Fibroblast of pulmonary artery (primary cell): ENCODE measurements at regions not wholly inside any gene's neighbourhood (a gene's known extent, or its start where the extent isn't known, plus 50 kb on each side); places are given as distances from the start of the nearest gene placed in this dataset.
A peak's percentile ranks its signal among the peaks of the same experiment; 100 is the strongest.

Source experiments
- DNase-seq: peaks from one replicate; pipeline ENCODE4 v3.0.0-alpha.2; 2010; ENCODE audit warnings: low read depth
- H3K4me3 ChIP-seq: replicated peaks from 2 replicates; pipeline ENCODE4 v1.5.1; 2011; ENCODE audit warnings: low read depth, mild to moderate bottlenecking, control low read depth, low read length, moderate library complexity
- CTCF ChIP-seq: IDR thresholded peaks from 2 replicates; pipeline ENCODE4 v1.5.1; 2011; ENCODE audit warnings: mild to moderate bottlenecking, control low read depth, low read length, inconsistent platforms; ENCODE audit errors: missing control alignments

DNA sequence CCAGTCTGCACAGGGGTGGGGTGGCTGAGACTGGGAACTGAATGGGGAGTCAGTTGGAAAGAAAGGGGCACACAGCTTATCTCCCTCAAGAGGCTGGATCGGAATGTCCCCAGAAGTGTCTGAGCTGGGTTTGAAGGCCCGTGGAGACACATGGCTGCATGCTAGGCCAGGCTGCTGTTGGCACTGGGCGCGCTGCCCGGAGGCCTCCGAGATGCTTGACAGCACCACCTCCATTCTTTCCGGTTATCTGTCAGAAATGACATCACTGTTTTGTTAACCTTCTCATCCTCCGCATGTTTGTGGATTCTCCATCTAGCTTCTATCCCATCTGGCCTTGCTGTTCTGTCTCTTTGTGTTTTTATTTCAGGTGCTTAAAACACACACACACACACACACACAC lies 85.5 kb downstream of the APIP start:
- TF ChIP-seq CTCF: no peak
- DNase-seq: peak; percentile 25
- no peak overlapping the region for H3K4me3 ChIP-seq

- no peak for DNase-seq
- TF ChIP-seq CTCF: no peak
- no peak overlapping the region for H3K4me3 ChIP-seq
Measured at GRCh38 chr11:34830035-34830434, 86.1 kb downstream of the APIP start.

DNA sequence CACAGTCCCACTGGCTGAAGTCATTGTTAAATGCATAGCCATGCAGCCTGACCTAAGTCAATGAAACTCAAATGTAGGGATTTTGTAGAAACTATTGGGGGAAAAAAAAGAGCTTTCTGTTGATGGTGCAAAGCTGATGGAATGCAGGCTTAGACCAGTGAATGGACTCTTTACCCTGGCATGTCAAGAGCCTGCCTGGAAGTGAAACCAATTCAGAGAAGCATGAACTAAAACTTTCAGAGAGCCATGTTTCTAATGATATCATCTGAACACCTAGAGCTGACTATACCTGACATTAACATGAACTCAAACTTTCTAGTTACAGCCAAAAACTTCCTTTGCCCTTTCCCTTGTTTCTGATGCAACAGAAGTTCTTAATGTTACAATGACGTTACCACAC lies 89.0 kb downstream of the APIP start:
- H3K4me3 ChIP-seq: no peak overlapping the region
- no peak for DNase-seq
- no peak for TF ChIP-seq CTCF

DNA sequence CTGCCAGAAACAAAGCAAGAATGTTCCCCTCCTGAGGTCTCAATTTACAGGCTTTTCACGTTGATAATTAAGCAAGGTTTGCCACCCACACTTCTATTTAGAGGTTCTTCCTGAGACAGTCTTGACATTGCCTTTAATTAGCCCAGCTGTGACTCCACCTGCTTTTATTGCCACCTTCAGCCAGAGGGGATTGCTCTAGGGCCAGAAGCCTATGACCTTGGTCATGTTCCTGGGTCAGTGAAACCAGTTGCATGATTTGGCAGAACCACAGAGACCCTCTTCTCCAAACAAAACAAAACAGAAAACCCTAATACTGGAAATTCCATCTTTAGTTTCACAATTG lies 89.8 kb downstream of the APIP start:
- no peak for TF ChIP-seq CTCF
- DNase-seq: no peak

DNA sequence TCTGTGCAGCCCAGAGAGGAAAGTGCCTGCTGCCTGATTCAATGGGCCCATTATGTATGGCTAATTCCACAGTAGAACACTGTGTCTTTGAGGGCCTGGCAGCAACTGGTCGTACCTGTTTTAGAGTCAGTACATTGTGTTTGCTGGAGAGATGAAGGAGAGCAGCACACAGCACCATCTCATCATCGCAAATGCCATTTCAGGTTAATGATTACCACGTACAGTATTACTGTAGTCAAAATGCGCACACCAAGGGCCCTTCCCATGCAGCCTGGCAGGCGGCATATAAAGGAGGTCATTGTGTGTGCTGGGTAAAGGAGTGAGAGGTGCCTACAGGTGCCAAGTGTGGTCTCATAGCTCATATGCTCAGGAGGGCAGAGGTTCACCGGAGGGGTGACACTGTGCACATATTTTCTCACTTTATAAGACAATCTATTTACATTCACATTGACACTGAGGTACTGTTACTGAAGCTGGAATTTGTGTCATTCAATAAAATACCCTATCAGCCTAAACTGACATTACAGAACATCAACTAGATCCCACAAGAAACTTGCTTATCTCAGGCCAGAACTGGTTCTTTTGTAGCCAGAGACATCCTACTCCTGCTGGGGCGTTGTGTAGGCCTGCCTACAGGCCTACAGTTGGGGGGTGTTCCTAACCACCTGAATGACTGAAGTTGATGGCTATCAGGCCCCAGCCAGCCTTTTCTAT lies 90.4 kb downstream of the APIP start:
- DNase-seq: no peak
- H3K4me3 ChIP-seq: no peak overlapping the region
- no peak for TF ChIP-seq CTCF

More for the DNA sequence above, 89.8 kb downstream of the APIP start:
- no peak overlapping the region for H3K4me3 ChIP-seq

- no peak for TF ChIP-seq CTCF
- DNase-seq: no peak
- no peak overlapping the region for H3K4me3 ChIP-seq
Measured at GRCh38 chr11:34825315-34825669, 90.9 kb downstream of the APIP start.

DNA sequence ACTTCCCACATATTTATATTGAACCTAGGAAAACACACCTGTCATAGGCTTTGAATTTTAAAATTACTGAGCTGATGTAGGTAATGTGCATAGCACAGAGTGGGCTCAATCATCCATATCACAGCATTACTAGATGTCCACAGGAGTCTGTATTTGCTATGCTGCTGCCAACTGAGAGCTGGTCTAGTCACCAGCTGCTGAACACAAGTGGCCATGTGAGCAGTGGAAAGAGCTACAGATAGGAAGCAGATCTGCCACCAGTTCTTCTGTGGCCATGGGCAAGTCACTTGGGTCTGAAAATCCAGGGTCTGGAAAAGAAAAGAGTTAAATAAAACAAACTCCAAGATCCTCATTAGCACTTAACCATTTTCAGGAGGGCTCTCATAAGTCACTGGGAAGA lies 91.8 kb downstream of the APIP start:
- no peak overlapping the region for H3K4me3 ChIP-seq
- no peak for DNase-seq
- TF ChIP-seq CTCF: no peak
